GM23248 (cell line): ENCODE measurements at regions not wholly inside any gene's neighbourhood (a gene's known extent, or its start where the extent isn't known, plus 50 kb on each side); places are given as distances from the start of the nearest gene placed in this dataset.
"Not testable (repeated sequence)": the region's sequence is repeated elsewhere in the genome, so short reads cannot be mapped to it uniquely, and the experiment has no call there.

Source experiments
- EZH2 ChIP-seq: fragments of 200-600 bp; sonication (generic); IDR thresholded peaks from 2 replicates; pipeline ENCODE4 v1.6.1; 2018; ENCODE audit warnings: antibody characterized with exemption, mild to moderate bottlenecking; ENCODE audit not compliant: insufficient read depth, poor library complexity, severe bottlenecking
- EZH2phosphoT487 ChIP-seq: fragments of 200-600 bp; sonication (generic); IDR thresholded peaks from 2 replicates; pipeline ENCODE4 v1.6.1; 2018; ENCODE audit warnings: antibody characterized with exemption, moderate library complexity, mild to moderate bottlenecking, low read depth; ENCODE audit not compliant: insufficient read depth

DNA sequence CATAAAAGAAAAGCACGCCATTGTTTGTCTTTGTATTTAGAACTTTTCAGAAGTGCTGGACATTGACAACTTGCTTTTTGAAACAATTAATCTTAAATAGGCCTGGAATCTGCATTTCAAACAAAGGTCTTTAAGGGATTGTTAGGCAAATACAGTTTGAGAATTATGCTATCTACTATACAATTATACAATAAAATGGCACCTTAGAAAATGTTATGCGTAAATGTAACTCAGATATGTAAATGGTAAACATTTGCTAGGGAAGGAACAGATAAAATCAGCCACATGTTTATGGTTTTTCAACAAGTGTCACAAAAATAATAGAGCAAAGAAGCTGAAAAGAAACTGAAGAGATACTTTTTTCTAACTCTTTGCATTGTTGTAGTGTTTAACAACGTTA lies 152.7 kb upstream of the PRSS12 start:
- TF ChIP-seq EZH2phosphoT487, EZH2: not testable (repeated sequence)
